ENCODE measurements at regions not wholly inside any gene's neighbourhood (a gene's known extent, or its start where the extent isn't known, plus 50 kb on each side); places are given as distances from the start of the nearest gene placed in this dataset.

DNA sequence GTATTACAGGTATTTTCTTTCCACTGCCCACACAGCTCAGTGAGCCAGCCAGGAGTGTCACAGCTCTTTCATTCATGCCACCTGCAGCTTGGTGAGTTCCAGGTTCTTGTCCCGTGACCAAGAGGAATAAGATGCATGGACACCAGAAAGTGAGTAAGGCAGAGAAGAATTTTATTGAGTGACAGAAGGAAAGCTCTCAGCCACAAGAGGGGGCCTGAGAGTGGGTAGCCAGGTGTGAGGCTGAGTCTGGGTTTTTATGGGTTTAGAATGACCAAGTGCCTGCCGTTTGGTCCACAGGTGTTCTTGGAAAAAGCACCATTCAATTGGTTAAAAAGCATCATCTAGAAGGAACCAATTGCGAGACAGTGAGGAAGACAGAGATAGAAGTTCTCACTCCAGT, 1097.1 kb upstream of the SLC39A10 start:
- CTCF ChIA-PET = interaction anchor here in 1 of 2 donors (0.6 kb wide), 1 partner anchor 11 kb away, joined by 6 read pairs; no protein-coding TSS in a partner anchor
- H3K27ac ChIP-seq (ENCODE audit: low read length) = no peak overlapping the region
- no peak for ATAC-seq (replicated peaks in 1 of 4)
- H3K4me3 ChIP-seq (ENCODE audit: control insufficient read depth in 1 of 2, extremely low read depth in 1 of 2, low read length in 1 of 2) = no peak overlapping the region
- no peaks in the 10 kb centered on the region for H3K9me3 ChIP-seq
- no peaks in the 10 kb centered on the region for H3K36me3 ChIP-seq (ENCODE audit: control insufficient read depth in 2 of 2, extremely low read depth in 1 of 2, insufficient read depth in 1 of 2, low read length in 1 of 2)
- H3K36me3 Mint-ChIP-seq = no peaks in the 10 kb centered on the region
- H3K27ac Mint-ChIP-seq = no peak overlapping the region
- H3K9me3 Mint-ChIP-seq = no peaks in the 10 kb centered on the region
- no peaks in the 10 kb centered on the region for H3K4me1 Mint-ChIP-seq
- 60% methylated on average over 1 of the region's 3 CpGs for WGBS (ENCODE audit: insufficient coverage)
- no peak overlapping the region for H3K4me3 Mint-ChIP-seq
- no peak for DNase-seq
- POLR2A ChIA-PET = no interaction called here
- no peaks in the 10 kb centered on the region for H3K27me3 ChIP-seq (replicated peaks in 1 of 2; ENCODE audit: control insufficient read depth in 2 of 2, extremely low read depth in 1 of 2, insufficient read depth in 2 of 2, low read length in 1 of 2)
- H3K4me1 ChIP-seq (ENCODE audit: control insufficient read depth in 1 of 2, extremely low read depth in 1 of 2, insufficient read depth in 2 of 2, low read length in 2 of 2) = no peaks in the 10 kb centered on the region
- peaks cover 0 to 8% of the 10 kb centered on the region in 2 donors for H3K27me3 Mint-ChIP-seq

GRCh38 chr2:194559523-194559922, 1097.5 kb upstream of the SLC39A10 start:
- H3K27ac ChIP-seq (ENCODE audit: low read length) = no peak overlapping the region
- DNase-seq (no peak), ATAC-seq (replicated peaks in 1 of 4) (no peak)
- WGBS (ENCODE audit: insufficient coverage) = 69% methylated on average over 5 of the region's 5 CpGs
- Mint-ChIP-seq H3K27ac (no peak overlapping the region), H3K4me3 (no peak overlapping the region), H3K36me3 (no peaks in the 10 kb centered on the region), H3K9me3 (no peaks in the 10 kb centered on the region), H3K27me3 (peaks cover 0 to 7% of the 10 kb centered on the region in 2 donors), H3K4me1 (no peaks in the 10 kb centered on the region)
- CTCF ChIA-PET = interaction anchor here (0.6 kb wide), 2 partner anchors 12 to 294 kb away, joined by 3 to 6 read pairs; no protein-coding TSS in a partner anchor
- no peaks in the 10 kb centered on the region for H3K36me3 ChIP-seq (ENCODE audit: control insufficient read depth in 2 of 2, extremely low read depth in 1 of 2, insufficient read depth in 1 of 2, low read length in 1 of 2)
- POLR2A ChIA-PET = no interaction called here
- no peaks in the 10 kb centered on the region for H3K9me3 ChIP-seq
- H3K4me3 ChIP-seq (ENCODE audit: control insufficient read depth in 1 of 2, extremely low read depth in 1 of 2, low read length in 1 of 2) = no peak overlapping the region
- no peaks in the 10 kb centered on the region for H3K4me1 ChIP-seq (ENCODE audit: control insufficient read depth in 1 of 2, extremely low read depth in 1 of 2, insufficient read depth in 2 of 2, low read length in 2 of 2)
- no peaks in the 10 kb centered on the region for H3K27me3 ChIP-seq (replicated peaks in 1 of 2; ENCODE audit: control insufficient read depth in 2 of 2, extremely low read depth in 1 of 2, insufficient read depth in 2 of 2, low read length in 1 of 2)

- CTCF ChIA-PET = no interaction called here
- no peak for DNase-seq
- H3K36me3 ChIP-seq (ENCODE audit: control insufficient read depth in 2 of 2, extremely low read depth in 1 of 2, insufficient read depth in 1 of 2, low read length in 1 of 2) = no peaks in the 10 kb centered on the region
- no peaks in the 10 kb centered on the region for H3K36me3 Mint-ChIP-seq
- ATAC-seq (replicated peaks in 1 of 4) = no peak
- H3K9me3 ChIP-seq = no peaks in the 10 kb centered on the region
- no CpG with 5 or more reads among the region's 1 CpG for WGBS (ENCODE audit: insufficient coverage)
- H3K4me3 ChIP-seq (ENCODE audit: control insufficient read depth in 1 of 2, extremely low read depth in 1 of 2, low read length in 1 of 2) = no peak overlapping the region
- H3K27ac Mint-ChIP-seq = no peak overlapping the region
- H3K4me3 Mint-ChIP-seq = no peak overlapping the region
- no peaks in the 10 kb centered on the region for H3K9me3 Mint-ChIP-seq
- POLR2A ChIA-PET = no interaction called here
- no peak overlapping the region for H3K27ac ChIP-seq (ENCODE audit: low read length)
- H3K27me3 ChIP-seq (replicated peaks in 1 of 2; ENCODE audit: control insufficient read depth in 2 of 2, extremely low read depth in 1 of 2, insufficient read depth in 2 of 2, low read length in 1 of 2) = no peaks in the 10 kb centered on the region
- H3K27me3 Mint-ChIP-seq = peaks cover 0 to 4% of the 10 kb centered on the region in 2 donors
- H3K4me1 ChIP-seq (ENCODE audit: control insufficient read depth in 1 of 2, extremely low read depth in 1 of 2, insufficient read depth in 2 of 2, low read length in 2 of 2) = no peaks in the 10 kb centered on the region
- no peaks in the 10 kb centered on the region for H3K4me1 Mint-ChIP-seq
These were observed 1099.0 kb upstream of the SLC39A10 start for GRCh38 chr2:194557993-194558392.

- H3K27me3 Mint-ChIP-seq = peaks cover 0 to 4% of the 10 kb centered on the region in 2 donors
- no peak overlapping the region for H3K4me3 Mint-ChIP-seq
- H3K9me3 Mint-ChIP-seq = no peaks in the 10 kb centered on the region
- no peaks in the 10 kb centered on the region for H3K4me1 ChIP-seq (ENCODE audit: control insufficient read depth in 1 of 2, extremely low read depth in 1 of 2, insufficient read depth in 2 of 2, low read length in 2 of 2)
- no peak overlapping the region for H3K27ac ChIP-seq (ENCODE audit: low read length)
- no CpG with 5 or more reads among the region's 3 CpGs for WGBS (ENCODE audit: insufficient coverage)
- ChIA-PET CTCF (interaction anchor here in 1 of 2 donors (0.6 kb wide), 1 partner anchor 805 kb away, joined by 7 read pairs; no protein-coding TSS in a partner anchor), POLR2A (no interaction called here)
- no peaks in the 10 kb centered on the region for H3K27me3 ChIP-seq (replicated peaks in 1 of 2; ENCODE audit: control insufficient read depth in 2 of 2, extremely low read depth in 1 of 2, insufficient read depth in 2 of 2, low read length in 1 of 2)
- no peaks in the 10 kb centered on the region for H3K9me3 ChIP-seq
- H3K36me3 Mint-ChIP-seq = no peaks in the 10 kb centered on the region
- H3K36me3 ChIP-seq (ENCODE audit: control insufficient read depth in 2 of 2, extremely low read depth in 1 of 2, insufficient read depth in 1 of 2, low read length in 1 of 2) = no peaks in the 10 kb centered on the region
- H3K27ac Mint-ChIP-seq = no peak overlapping the region
- ATAC-seq (replicated peaks in 1 of 4) (no peak), DNase-seq (no peak)
- H3K4me3 ChIP-seq (ENCODE audit: control insufficient read depth in 1 of 2, extremely low read depth in 1 of 2, low read length in 1 of 2) = no peak overlapping the region
- H3K4me1 Mint-ChIP-seq = no peaks in the 10 kb centered on the region
These were observed 1100.4 kb upstream of the SLC39A10 start for GRCh38 chr2:194556629-194557028.

DNA sequence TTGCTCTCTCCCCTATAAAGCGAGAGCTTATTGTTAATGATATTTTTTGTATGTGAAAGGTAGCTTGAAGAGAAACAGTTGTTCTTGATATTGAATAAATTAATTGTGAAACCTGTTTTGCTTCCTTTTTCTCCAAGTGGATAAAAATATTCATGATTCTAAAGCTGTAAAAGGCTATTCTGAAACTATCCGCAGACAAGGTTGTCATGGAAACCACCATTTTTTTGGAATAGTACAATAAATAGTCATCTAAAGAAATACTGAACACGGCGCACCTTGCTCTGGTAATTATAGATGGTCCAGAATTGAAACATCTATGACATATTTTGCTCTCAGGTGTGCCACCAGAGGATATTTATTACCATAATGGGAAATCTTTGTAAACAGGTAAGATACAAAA, 1103.0 kb upstream of the SLC39A10 start:
- WGBS (ENCODE audit: insufficient coverage) = no CpG with 5 or more reads among the region's 4 CpGs
- peaks cover 0 to 4% of the 10 kb centered on the region in 2 donors for H3K27me3 Mint-ChIP-seq
- no peaks in the 10 kb centered on the region for H3K4me1 Mint-ChIP-seq
- POLR2A ChIA-PET = no interaction called here
- no peak overlapping the region for H3K4me3 Mint-ChIP-seq
- Histone ChIP-seq H3K36me3 (ENCODE audit: control insufficient read depth in 2 of 2, extremely low read depth in 1 of 2, insufficient read depth in 1 of 2, low read length in 1 of 2) (no peaks in the 10 kb centered on the region), H3K4me3 (ENCODE audit: control insufficient read depth in 1 of 2, extremely low read depth in 1 of 2, low read length in 1 of 2) (no peak overlapping the region), H3K27ac (ENCODE audit: low read length) (no peak overlapping the region), H3K4me1 (ENCODE audit: control insufficient read depth in 1 of 2, extremely low read depth in 1 of 2, insufficient read depth in 2 of 2, low read length in 2 of 2) (no peaks in the 10 kb centered on the region), H3K9me3 (no peaks in the 10 kb centered on the region), H3K27me3 (replicated peaks in 1 of 2; ENCODE audit: control insufficient read depth in 2 of 2, extremely low read depth in 1 of 2, insufficient read depth in 2 of 2, low read length in 1 of 2) (no peaks in the 10 kb centered on the region)
- ATAC-seq (replicated peaks in 1 of 4) (no peak), DNase-seq (no peak)
- H3K9me3 Mint-ChIP-seq = no peaks in the 10 kb centered on the region
- no peak overlapping the region for H3K27ac Mint-ChIP-seq
- CTCF ChIA-PET = interaction anchor here in 1 of 2 donors (0.5 kb wide), 1 partner anchor 1848 kb away, joined by 4 read pairs; no protein-coding TSS in a partner anchor
- no peaks in the 10 kb centered on the region for H3K36me3 Mint-ChIP-seq

- ChIA-PET POLR2A (no interaction called here), CTCF (no interaction called here)
These were observed 1106.3 kb upstream of the SLC39A10 start for GRCh38 chr2:194550702-194551101.

GRCh38 chr2:194549387-194549786, 1107.6 kb upstream of the SLC39A10 start:
- ATAC-seq (replicated peaks in 1 of 4) = no peak
- no peak overlapping the region for H3K27ac ChIP-seq (ENCODE audit: low read length)
- H3K36me3 ChIP-seq (ENCODE audit: control insufficient read depth in 2 of 2, extremely low read depth in 1 of 2, insufficient read depth in 1 of 2, low read length in 1 of 2) = no peaks in the 10 kb centered on the region
- Mint-ChIP-seq H3K9me3 (no peaks in the 10 kb centered on the region), H3K4me1 (no peaks in the 10 kb centered on the region), H3K27ac (no peak overlapping the region), H3K4me3 (no peak overlapping the region), H3K36me3 (no peaks in the 10 kb centered on the region), H3K27me3 (peaks cover 0 to 3% of the 10 kb centered on the region in 2 donors)
- no peaks in the 10 kb centered on the region for H3K4me1 ChIP-seq (ENCODE audit: control insufficient read depth in 1 of 2, extremely low read depth in 1 of 2, insufficient read depth in 2 of 2, low read length in 2 of 2)
- no peaks in the 10 kb centered on the region for H3K27me3 ChIP-seq (replicated peaks in 1 of 2; ENCODE audit: control insufficient read depth in 2 of 2, extremely low read depth in 1 of 2, insufficient read depth in 2 of 2, low read length in 1 of 2)
- 83% methylated on average over 1 of the region's 2 CpGs for WGBS (ENCODE audit: insufficient coverage)
- no peak overlapping the region for H3K4me3 ChIP-seq (ENCODE audit: control insufficient read depth in 1 of 2, extremely low read depth in 1 of 2, low read length in 1 of 2)
- CTCF ChIA-PET = no interaction called here
- no peak for DNase-seq
- H3K9me3 ChIP-seq = no peaks in the 10 kb centered on the region
- POLR2A ChIA-PET = no interaction called here

More at GRCh38 chr2:194550702-194551101, 1106.3 kb upstream of the SLC39A10 start:
- peaks cover 0 to 6% of the 10 kb centered on the region in 2 donors for H3K27me3 Mint-ChIP-seq
- H3K4me3 ChIP-seq (ENCODE audit: control insufficient read depth in 1 of 2, extremely low read depth in 1 of 2, low read length in 1 of 2) = no peak overlapping the region
- no peaks in the 10 kb centered on the region for H3K27me3 ChIP-seq (replicated peaks in 1 of 2; ENCODE audit: control insufficient read depth in 2 of 2, extremely low read depth in 1 of 2, insufficient read depth in 2 of 2, low read length in 1 of 2)
- H3K27ac ChIP-seq (ENCODE audit: low read length) = no peak overlapping the region
- H3K9me3 ChIP-seq = no peaks in the 10 kb centered on the region
- no peak overlapping the region for H3K4me3 Mint-ChIP-seq
- H3K9me3 Mint-ChIP-seq = no peaks in the 10 kb centered on the region
- H3K27ac Mint-ChIP-seq = no peak overlapping the region
- DNase-seq = no peak
- H3K36me3 Mint-ChIP-seq = no peaks in the 10 kb centered on the region
- WGBS (ENCODE audit: insufficient coverage) = no CpG with 5 or more reads among the region's 1 CpG
- ATAC-seq (replicated peaks in 1 of 4) = no peak
- no peaks in the 10 kb centered on the region for H3K4me1 ChIP-seq (ENCODE audit: control insufficient read depth in 1 of 2, extremely low read depth in 1 of 2, insufficient read depth in 2 of 2, low read length in 2 of 2)
- H3K4me1 Mint-ChIP-seq = no peaks in the 10 kb centered on the region
- no peaks in the 10 kb centered on the region for H3K36me3 ChIP-seq (ENCODE audit: control insufficient read depth in 2 of 2, extremely low read depth in 1 of 2, insufficient read depth in 1 of 2, low read length in 1 of 2)

Data from T-cell (primary cell).